ENCODE measurements at regions not wholly inside any gene's neighbourhood (a gene's known extent, or its start where the extent isn't known, plus 50 kb on each side); places are given as distances from the start of the nearest gene placed in this dataset.
A peak's percentile ranks its signal among the peaks of the same experiment; 100 is the strongest.
"Not testable (repeated sequence)": the region's sequence is repeated elsewhere in the genome, so short reads cannot be mapped to it uniquely, and the experiment has no call there.

DNA sequence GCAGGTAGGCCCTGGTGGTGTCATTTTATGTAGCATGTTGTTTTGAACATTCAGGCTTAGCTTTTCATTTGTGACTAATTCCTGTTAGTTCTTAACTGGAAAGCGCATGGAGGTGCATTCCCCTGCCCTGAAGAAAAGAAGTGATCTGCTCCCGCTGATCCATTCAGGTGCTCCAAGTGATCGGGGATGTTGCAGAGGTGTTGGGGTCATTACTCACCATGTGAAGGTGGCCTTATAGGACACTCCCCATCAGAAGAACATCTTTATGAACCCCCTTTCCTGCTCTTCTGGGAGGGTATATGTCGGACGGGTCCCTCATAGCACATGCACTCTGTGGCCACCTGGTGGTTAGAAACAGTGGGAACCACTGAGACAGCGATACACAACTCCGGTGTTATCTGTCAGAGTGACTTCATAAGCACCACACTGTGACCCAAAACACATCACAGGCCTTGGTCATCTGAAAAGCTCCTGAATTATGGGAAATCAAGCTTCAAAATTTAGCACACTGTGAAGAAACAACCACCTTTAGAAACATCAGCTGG is 172.5 kb upstream of the NOTCH2NLA start:
- H3K36me3 Mint-ChIP-seq (ENCODE audit: low read depth); H3K9me3 Mint-ChIP-seq (ENCODE audit: low read depth); H3K27me3 Mint-ChIP-seq (ENCODE audit: low read depth); H3K27ac Mint-ChIP-seq (ENCODE audit: unreplicated experiment); H3K4me1 Mint-ChIP-seq (ENCODE audit: low read depth); DNase-seq (ENCODE audit: low spot score); H3K4me3 Mint-ChIP-seq (ENCODE audit: unreplicated experiment): not testable (repeated sequence)
- TF ChIP-seq, protein P1, sequence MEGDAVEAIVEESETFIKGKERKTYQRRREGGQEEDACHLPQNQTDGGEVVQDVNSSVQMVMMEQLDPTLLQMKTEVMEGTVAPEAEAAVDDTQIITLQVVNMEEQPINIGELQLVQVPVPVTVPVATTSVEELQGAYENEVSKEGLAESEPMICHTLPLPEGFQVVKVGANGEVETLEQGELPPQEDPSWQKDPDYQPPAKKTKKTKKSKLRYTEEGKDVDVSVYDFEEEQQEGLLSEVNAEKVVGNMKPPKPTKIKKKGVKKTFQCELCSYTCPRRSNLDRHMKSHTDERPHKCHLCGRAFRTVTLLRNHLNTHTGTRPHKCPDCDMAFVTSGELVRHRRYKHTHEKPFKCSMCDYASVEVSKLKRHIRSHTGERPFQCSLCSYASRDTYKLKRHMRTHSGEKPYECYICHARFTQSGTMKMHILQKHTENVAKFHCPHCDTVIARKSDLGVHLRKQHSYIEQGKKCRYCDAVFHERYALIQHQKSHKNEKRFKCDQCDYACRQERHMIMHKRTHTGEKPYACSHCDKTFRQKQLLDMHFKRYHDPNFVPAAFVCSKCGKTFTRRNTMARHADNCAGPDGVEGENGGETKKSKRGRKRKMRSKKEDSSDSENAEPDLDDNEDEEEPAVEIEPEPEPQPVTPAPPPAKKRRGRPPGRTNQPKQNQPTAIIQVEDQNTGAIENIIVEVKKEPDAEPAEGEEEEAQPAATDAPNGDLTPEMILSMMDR (IDR thresholded peaks at IDR 0.05), result peak; percentile 77

DNA sequence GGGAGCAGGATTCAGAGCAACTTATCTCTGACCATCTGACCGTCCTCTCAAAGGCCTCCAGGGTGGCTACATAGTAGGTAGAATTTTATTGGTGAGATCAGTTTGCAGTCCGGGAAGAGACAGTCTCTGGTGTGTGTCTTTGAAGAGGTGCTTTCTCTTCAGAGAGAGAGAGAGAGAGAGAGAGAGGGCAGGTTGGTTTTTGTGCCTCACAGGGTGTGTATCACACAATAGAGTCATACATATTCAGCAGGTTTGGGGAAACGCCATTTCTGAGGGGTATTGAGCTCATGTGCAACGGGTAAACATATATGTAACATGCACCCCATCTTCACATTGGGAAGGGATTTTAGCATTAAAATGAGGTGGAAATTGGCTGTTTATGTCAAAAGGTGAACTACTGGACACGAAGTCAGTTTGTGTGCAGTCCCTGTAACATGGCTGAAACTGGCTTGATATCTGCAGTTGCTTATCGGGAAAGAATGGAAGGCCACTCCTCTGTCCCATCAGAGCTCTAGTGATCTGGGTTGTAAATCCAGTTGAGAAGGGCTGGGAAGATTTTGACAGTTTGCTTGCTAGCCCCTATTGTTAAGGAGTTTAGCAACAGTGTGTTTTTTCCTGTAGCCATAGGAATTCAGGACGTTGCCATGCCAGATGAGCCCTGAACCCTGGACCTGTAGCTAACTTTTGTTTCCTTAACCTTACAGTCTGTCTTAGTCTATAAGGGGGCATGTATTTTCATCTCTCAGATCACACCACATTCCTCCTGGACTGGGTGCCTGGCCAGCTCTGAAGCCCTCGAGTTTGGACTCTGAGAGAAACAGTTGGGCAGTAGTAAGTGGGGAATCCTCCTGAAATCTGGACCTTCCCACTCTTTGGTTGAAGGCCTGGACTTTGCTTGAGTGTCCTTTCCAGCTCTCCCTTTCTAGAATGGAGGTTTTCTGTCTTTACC is 171.6 kb upstream of the NOTCH2NLA start:
- not testable (repeated sequence) for H3K4me1 Mint-ChIP-seq (ENCODE audit: low read depth); H3K27ac Mint-ChIP-seq (ENCODE audit: unreplicated experiment); H3K9me3 Mint-ChIP-seq (ENCODE audit: low read depth); H3K4me3 Mint-ChIP-seq (ENCODE audit: unreplicated experiment); H3K27me3 Mint-ChIP-seq (ENCODE audit: low read depth); DNase-seq (ENCODE audit: low spot score); H3K36me3 Mint-ChIP-seq (ENCODE audit: low read depth)

DNA sequence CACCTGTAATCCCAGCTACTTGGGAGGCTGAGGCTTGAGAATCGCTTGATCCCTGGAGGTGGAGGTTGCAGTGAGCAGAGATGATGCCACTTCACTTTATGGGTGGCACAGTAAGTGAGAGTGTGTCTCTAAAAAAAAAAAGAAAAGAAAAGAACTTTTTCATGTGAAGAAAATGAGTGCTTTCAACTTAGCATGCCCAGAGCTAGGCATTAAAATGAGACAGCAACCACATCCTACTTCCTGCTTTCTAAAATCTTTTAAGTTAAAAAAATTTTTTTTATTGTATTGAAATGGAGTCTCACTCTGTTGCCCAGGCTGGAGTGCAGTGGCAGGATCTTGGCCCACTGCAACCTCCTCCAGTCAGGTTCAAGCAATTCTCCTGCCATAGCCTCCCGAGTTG is 170.4 kb upstream of the NOTCH2NLA start:
- H3K36me3 Mint-ChIP-seq (ENCODE audit: low read depth); H3K4me3 Mint-ChIP-seq (ENCODE audit: unreplicated experiment): not testable (repeated sequence)

DNA sequence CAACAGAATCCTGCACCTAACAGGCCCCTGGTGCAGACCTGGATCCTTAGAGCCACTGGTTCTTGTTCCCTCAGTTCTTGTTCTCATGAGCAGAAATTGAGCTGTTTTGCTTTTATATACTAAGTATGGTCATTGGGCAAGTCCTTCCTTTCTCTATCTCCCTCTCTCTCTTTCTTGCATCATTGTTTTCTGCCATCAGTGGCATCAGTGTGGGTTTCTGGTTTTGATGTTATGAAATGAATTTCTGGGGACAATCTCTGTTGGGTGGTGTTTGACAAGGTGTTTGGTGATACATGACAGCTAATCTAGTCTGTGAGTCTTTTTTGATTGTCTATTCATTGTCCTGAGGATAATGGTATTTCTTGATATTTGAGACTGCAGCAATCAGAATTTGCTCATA is 168.0 kb upstream of the NOTCH2NLA start:
- not testable (repeated sequence) for H3K4me1 Mint-ChIP-seq (ENCODE audit: low read depth); H3K27ac Mint-ChIP-seq (ENCODE audit: unreplicated experiment); H3K36me3 Mint-ChIP-seq (ENCODE audit: low read depth); H3K27me3 Mint-ChIP-seq (ENCODE audit: low read depth); H3K4me3 Mint-ChIP-seq (ENCODE audit: unreplicated experiment); H3K9me3 Mint-ChIP-seq (ENCODE audit: low read depth); DNase-seq (ENCODE audit: low spot score)

More for the DNA sequence above, 170.4 kb upstream of the NOTCH2NLA start:
- H3K9me3 Mint-ChIP-seq (ENCODE audit: low read depth); H3K4me1 Mint-ChIP-seq (ENCODE audit: low read depth); H3K27ac Mint-ChIP-seq (ENCODE audit: unreplicated experiment); H3K27me3 Mint-ChIP-seq (ENCODE audit: low read depth); DNase-seq (ENCODE audit: low spot score): not testable (repeated sequence)

DNA sequence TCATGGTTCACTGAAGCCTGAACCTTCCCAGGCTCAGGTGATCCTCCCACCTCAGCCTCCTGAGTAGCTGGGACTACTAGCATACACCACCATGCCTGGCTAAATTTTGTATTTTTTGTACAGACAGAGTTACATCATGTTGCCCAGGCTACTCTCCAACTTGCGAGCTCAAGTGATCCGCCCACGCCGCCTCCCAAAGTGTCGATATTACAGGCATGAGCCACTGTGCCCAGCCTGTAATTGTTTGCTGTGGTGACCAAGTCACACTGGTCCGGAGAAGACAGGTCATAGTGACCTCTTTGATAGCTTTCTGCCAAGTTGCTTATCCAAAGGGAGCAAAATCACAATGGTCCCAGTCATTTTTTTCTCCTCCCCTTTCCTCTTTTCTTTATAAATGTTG is 167.4 kb upstream of the NOTCH2NLA start:
- H3K4me3 Mint-ChIP-seq (ENCODE audit: unreplicated experiment); H3K27ac Mint-ChIP-seq (ENCODE audit: unreplicated experiment); H3K4me1 Mint-ChIP-seq (ENCODE audit: low read depth): not testable (repeated sequence)

DNA sequence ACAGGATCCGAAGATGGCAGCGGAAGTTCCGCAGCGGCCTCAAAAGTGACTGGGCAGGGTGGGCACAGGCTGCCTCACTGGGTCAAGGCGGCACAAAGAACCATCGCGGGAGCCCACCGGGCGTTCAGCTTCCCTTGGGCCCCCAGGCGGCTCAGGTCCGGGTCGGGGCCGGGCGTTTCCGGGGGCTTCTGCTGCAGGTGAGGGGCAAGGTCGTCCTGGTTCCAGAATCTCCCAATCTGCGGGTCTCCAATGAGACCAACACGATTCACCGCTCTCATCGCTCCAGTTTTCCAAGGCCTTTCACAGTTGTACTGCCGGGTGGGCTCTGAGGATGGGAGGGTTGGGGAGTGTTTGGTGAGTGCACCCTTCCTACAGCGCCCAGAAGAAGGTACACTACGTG is 165.0 kb upstream of the NOTCH2NLA start:
- DNase-seq (ENCODE audit: low spot score); H3K27ac Mint-ChIP-seq (ENCODE audit: unreplicated experiment); H3K4me3 Mint-ChIP-seq (ENCODE audit: unreplicated experiment); H3K9me3 Mint-ChIP-seq (ENCODE audit: low read depth); H3K27me3 Mint-ChIP-seq (ENCODE audit: low read depth); H3K36me3 Mint-ChIP-seq (ENCODE audit: low read depth); H3K4me1 Mint-ChIP-seq (ENCODE audit: low read depth): not testable (repeated sequence)

More for the DNA sequence above, 167.4 kb upstream of the NOTCH2NLA start:
- not testable (repeated sequence) for H3K36me3 Mint-ChIP-seq (ENCODE audit: low read depth); H3K27me3 Mint-ChIP-seq (ENCODE audit: low read depth); H3K9me3 Mint-ChIP-seq (ENCODE audit: low read depth); DNase-seq (ENCODE audit: low spot score)

DNA sequence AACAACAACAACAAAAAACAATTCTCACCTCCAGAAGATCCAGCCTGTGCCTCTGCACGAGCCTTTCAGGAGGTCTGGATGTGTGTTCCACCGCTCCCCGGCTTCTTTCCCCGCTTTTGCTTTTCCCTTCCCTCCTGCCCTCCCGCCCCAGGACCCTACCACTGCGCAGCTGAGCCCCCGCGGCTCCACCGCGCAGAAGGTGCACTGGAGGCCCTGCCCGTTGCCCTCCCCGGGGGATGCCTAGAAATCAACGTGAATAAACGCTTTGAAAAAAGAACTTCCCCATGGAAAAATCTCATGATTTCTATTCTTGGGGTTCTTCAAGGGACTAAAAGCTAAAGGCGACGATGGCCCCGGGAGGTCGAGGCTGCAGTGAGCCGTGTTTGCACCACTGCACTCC is 164.3 kb upstream of the NOTCH2NLA start:
- H3K27me3 Mint-ChIP-seq (ENCODE audit: low read depth); H3K27ac Mint-ChIP-seq (ENCODE audit: unreplicated experiment); DNase-seq (ENCODE audit: low spot score); H3K9me3 Mint-ChIP-seq (ENCODE audit: low read depth); H3K4me1 Mint-ChIP-seq (ENCODE audit: low read depth); H3K36me3 Mint-ChIP-seq (ENCODE audit: low read depth); H3K4me3 Mint-ChIP-seq (ENCODE audit: unreplicated experiment): not testable (repeated sequence)

DNA sequence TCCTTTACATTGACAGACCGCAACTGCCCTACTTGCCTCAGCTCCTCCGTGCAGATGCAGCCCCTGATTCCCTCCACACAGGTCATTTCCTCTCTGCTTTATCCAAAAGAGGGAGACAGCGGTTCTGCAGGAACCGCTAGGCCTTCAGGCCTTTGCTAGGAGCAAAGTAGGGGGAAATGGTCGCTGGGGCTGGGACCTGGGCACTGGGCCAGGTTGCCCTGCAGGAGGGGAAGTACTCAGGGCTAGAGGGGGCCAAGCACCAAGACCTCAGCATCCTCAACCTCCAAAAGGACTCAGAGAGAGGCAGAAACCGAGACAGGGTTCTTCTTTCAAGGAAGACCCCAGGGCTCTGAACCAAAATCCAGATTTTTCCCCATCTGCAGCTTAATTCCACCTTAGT is 160.4 kb upstream of the NOTCH2NLA start:
- not testable (repeated sequence) for H3K36me3 Mint-ChIP-seq (ENCODE audit: low read depth); H3K27ac Mint-ChIP-seq (ENCODE audit: unreplicated experiment); H3K9me3 Mint-ChIP-seq (ENCODE audit: low read depth); H3K4me1 Mint-ChIP-seq (ENCODE audit: low read depth); DNase-seq (ENCODE audit: low spot score); H3K4me3 Mint-ChIP-seq (ENCODE audit: unreplicated experiment); H3K27me3 Mint-ChIP-seq (ENCODE audit: low read depth)

DNA sequence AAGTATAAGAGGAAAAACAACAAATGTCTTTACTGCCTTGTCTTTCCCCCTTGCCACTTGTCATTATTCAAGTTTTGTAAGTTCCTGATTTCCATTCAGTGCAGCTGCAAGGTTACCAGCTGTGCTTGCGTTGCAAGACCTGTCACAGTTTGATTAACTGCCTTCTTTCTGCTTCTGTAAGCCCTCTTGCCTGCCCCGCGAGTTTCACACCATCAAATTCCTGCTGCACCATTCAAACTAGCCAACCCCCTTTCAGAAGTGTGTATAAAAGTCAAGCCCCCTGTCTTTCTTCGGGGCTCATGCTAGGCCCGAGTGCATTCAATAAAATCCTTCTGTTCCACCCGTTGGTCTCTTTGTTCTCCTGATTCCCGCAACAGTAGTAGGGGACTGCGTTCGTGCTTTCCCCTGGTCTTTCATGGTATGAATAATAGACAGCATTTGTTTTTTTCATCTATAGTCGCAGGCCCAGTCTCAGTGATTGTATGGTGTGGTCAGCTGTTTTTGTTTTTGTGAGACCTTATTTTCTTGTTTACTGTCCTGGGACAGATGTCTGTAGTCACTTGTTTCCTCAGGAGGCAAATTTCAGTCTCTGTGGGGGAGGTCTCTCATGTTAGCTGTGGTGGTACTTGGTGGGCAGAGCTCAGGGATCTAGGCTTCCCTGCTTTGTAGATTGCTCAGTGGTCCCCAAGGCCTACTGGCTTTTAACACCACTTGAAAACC is 159.1 kb upstream of the NOTCH2NLA start:
- not testable (repeated sequence) for DNase-seq (ENCODE audit: low spot score); H3K27me3 Mint-ChIP-seq (ENCODE audit: low read depth); H3K36me3 Mint-ChIP-seq (ENCODE audit: low read depth); H3K9me3 Mint-ChIP-seq (ENCODE audit: low read depth); H3K4me1 Mint-ChIP-seq (ENCODE audit: low read depth)
- Mint-ChIP-seq H3K4me3 (ENCODE audit: unreplicated experiment) (peak overlapping the region; percentile 89), H3K27ac (ENCODE audit: unreplicated experiment) (peak overlapping the region; percentile 100)

DNA sequence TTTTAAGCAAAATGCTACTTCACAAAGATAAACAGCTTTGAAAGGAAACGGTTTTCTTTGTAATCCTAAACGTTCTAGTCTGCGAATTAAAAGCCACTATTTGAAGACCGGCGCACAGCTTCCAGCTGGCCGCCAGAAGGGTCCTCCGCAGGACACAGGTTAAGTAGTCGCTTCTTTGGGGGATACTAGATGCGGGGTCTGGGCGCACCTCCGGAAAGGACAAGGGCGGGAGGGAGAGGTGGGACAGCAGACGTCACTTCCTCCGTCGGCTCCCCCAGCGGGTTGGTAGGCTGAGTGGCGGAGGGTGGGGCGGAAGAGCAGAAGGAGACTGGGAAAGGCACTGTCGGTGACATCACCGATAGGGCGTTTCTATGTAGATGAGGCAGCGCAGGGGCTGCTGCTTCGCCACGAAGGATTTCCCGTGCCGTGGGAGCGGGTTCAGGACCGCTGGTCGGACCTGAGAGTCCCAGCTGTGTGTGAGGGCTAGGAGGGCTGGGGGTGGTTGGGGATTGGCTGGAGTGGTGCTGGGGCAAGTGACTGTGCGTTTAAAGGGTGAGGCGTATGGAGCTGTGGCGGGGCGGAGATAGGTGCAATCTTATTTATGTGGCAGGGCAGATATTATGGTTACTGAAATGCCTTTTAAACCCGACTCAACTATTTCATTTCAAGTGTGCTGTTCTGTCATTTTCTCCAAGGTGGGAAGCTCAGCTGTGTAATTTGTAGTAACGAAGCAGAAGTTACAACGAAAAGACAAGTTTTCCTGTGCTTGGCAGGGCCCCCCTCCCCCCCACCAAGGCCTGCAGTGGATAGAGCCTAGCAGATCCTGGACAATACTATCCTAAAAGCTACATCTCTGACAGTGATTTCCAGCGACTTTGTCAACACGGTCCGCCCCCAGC is 158.3 kb upstream of the NOTCH2NLA start:
- H3K27me3 Mint-ChIP-seq (ENCODE audit: low read depth); DNase-seq (ENCODE audit: low spot score); H3K36me3 Mint-ChIP-seq (ENCODE audit: low read depth); H3K9me3 Mint-ChIP-seq (ENCODE audit: low read depth); H3K4me1 Mint-ChIP-seq (ENCODE audit: low read depth): not testable (repeated sequence)
- Mint-ChIP-seq H3K4me3 (ENCODE audit: unreplicated experiment) (peak overlapping the region; percentile 89), H3K27ac (ENCODE audit: unreplicated experiment) (peak overlapping the region; percentile 100)

DNA sequence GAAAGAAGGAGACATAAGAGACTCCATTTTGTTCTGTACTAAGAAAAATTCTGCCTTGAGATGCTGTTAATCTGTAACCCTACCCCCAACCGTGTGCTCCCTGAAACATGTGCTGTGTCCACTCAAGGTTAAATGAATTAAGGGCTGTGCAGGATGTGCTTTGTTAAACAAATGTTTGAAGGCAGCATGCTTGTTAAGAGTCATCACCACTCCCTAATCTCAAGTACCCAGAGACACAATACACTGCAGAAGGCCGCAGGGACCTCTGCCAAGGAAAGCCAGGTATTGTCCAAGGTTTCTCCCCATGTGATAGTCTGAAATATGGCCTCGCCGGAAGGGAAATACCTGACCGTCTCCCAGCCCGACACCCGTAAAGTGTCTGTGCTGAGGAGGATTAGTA is 152.4 kb upstream of the NOTCH2NLA start:
- not testable (repeated sequence) for H3K4me3 Mint-ChIP-seq (ENCODE audit: unreplicated experiment); H3K36me3 Mint-ChIP-seq (ENCODE audit: low read depth); H3K27me3 Mint-ChIP-seq (ENCODE audit: low read depth); H3K4me1 Mint-ChIP-seq (ENCODE audit: low read depth); H3K27ac Mint-ChIP-seq (ENCODE audit: unreplicated experiment); H3K9me3 Mint-ChIP-seq (ENCODE audit: low read depth); DNase-seq (ENCODE audit: low spot score)
